Epithelial cell of esophagus (primary cell): ENCODE measurements at regions not wholly inside any gene's neighbourhood (a gene's known extent, or its start where the extent isn't known, plus 50 kb on each side); places are given as distances from the start of the nearest gene placed in this dataset.

Source experiments
- DNase-seq: peaks from one replicate; pipeline ENCODE4 v3.0.0; 2010; ENCODE audit warnings: low read depth
- H3K4me3 ChIP-seq: 2 replicates; pipeline ENCODE4 v1.5.1; 2011; ENCODE audit warnings: mild to moderate bottlenecking, low read length, control low read depth
- TF ChIP-seq, protein P1 (sequence below): IDR thresholded peaks from 2 replicates; pipeline ENCODE4 v1.5.1; 2011; ENCODE audit warnings: low read depth, mild to moderate bottlenecking, low read length, control low read depth, inconsistent platforms; ENCODE audit not compliant: insufficient read depth; ENCODE audit errors: missing control alignments

DNA sequence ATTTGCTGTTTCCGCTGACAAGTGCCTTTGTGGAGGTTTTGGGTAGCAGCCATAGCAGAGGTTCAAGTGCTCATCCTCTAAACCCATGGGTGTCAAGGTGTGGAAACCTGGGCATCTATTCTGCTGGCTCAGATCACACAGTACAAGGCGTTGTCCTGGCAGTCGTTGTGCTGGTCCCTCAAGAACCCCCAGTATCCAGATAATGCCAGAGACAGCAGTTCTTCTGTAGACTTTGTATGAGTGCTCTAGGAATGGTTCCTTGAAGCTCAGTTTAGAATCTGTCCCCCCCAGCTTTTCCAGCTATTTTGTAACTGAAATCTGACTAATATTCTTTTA is 655.7 kb upstream of the MAP3K7 start:
- no peak for DNase-seq
- TF ChIP-seq, protein P1, sequence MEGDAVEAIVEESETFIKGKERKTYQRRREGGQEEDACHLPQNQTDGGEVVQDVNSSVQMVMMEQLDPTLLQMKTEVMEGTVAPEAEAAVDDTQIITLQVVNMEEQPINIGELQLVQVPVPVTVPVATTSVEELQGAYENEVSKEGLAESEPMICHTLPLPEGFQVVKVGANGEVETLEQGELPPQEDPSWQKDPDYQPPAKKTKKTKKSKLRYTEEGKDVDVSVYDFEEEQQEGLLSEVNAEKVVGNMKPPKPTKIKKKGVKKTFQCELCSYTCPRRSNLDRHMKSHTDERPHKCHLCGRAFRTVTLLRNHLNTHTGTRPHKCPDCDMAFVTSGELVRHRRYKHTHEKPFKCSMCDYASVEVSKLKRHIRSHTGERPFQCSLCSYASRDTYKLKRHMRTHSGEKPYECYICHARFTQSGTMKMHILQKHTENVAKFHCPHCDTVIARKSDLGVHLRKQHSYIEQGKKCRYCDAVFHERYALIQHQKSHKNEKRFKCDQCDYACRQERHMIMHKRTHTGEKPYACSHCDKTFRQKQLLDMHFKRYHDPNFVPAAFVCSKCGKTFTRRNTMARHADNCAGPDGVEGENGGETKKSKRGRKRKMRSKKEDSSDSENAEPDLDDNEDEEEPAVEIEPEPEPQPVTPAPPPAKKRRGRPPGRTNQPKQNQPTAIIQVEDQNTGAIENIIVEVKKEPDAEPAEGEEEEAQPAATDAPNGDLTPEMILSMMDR, result no peak
- no peak overlapping the region for H3K4me3 ChIP-seq

DNA sequence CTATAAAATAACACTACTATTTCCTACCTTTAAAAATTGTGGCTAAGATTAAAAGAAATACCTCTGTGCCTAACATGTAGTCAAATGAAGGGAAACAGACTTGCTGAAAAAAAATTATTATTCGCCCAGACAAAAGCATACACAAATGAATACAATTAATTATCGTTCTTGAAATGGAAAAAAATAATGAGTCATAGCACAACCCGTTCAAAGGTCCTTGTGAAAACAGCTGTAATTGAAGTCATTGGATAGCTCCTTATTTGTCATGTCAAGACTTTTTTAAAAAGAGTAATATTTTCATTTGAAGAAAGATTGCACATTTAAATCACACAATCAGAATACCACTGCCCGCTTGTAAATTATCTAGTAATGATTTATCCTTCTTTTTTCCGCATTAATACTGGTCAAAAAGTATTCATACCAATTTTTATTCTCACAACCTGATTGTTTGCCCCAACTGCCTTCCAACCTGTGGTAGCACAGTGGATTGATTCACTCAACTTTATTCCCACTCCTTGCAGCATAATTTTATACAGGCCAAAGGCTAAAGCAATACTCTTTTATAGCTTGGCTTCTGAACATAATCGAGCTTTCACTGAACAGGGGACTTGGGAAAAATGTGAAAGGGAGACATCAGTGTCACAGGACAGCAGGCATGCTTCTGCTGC is 655.2 kb upstream of the MAP3K7 start:
- TF ChIP-seq, protein P1, result no peak
- DNase-seq, result no peak
- H3K4me3 ChIP-seq, result no peak overlapping the region

DNA sequence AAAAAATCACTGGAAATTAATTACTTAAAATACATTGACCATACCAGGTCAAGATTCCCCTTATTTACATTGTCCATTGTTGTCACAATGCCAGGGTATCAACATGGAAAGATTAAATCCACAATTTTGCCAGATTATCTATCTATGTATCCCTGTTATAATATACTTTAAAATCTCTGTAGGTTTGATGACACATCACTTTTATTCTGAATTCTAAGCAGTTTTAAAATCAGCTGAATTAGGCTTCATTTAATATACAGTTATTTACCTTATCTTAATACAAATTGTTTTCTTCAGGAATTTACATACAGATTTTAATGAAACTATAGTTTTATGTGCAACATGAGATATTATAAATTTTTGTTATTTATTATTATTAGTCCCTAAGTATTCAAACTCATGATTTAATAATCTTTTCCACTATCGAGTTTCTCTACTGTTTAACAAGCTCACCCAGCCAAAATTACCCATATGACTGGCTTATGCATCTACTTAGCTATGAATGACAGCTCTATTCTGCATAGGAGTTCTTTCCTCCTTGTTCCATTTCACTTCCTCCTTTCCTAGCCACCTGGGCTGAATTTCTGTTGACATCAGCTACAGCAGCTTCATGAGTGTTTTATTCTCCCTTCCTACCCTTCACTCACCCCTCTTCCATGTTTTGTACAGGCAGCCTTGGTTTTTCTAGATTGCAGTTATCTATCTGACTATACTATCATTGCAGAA is 654.2 kb upstream of the MAP3K7 start:
- no peak for DNase-seq
- no peak overlapping the region for H3K4me3 ChIP-seq
- TF ChIP-seq, protein P1, result no peak

DNA sequence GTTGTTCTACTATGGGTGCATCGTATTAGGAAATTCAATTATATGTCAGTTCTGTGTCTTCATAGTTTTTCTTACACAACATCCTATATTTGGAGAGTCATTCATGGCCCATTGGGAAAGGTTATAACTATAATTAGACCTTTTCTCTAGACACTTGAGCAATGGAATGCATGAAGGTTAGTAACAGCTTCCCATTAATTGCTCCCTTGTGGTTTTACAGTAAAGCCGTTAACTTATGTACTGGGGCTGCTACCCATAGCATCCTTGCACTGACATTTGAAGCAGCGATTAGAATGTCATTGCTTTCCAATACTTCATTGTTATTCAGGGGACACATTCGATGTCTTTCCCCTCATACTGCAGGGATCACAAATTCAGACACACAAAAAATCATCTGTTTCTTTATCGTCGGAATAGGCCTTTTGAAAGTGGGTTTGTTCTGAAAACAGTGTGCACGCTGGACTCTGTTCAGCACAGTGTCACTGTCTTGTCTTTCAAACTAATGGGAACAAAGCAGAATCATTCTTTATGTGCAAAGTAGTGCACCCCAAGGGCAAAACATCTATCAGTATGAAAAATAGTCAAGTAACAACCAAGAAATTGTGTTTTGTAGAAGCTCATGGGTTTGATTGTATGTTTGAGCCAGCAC is 634.3 kb upstream of the MAP3K7 start:
- DNase-seq, result no peak
- TF ChIP-seq, protein P1, result no peak
- H3K4me3 ChIP-seq, result no peak overlapping the region

DNA sequence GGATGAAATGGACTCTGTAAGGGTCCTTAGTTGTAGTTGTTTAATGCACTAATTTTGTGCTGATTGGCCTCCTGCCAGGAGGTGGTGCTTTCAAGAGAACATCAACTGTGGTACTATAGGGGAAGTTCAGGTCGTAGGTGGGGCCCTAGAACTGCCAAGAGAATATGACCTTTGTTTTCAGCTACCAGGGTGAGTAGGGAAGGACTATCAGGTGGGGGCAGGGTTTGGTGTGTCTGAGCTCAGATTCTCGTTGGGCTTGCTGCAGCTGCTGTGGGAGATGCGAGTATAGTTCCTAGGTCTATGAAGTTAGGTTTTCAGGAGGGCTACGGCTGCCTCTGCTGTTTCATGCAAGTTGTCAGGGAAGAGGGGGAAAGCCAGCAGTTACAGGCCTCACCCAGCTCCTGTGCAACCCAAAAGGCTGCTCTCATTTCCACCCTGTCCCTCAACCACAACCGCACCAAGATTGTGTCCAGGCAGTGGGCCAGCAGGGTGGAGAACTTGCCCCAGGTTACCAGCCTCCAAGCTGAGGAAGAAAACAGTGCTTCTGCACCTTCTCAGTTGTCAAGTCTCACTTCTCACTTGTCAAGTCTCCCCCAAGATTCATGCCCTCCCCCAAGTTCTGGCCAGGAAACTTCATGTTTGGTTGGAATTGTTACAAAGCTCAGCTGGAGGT is 626.5 kb upstream of the MAP3K7 start:
- DNase-seq, result no peak
- TF ChIP-seq, protein P1, result no peak
- H3K4me3 ChIP-seq, result no peak overlapping the region

DNA sequence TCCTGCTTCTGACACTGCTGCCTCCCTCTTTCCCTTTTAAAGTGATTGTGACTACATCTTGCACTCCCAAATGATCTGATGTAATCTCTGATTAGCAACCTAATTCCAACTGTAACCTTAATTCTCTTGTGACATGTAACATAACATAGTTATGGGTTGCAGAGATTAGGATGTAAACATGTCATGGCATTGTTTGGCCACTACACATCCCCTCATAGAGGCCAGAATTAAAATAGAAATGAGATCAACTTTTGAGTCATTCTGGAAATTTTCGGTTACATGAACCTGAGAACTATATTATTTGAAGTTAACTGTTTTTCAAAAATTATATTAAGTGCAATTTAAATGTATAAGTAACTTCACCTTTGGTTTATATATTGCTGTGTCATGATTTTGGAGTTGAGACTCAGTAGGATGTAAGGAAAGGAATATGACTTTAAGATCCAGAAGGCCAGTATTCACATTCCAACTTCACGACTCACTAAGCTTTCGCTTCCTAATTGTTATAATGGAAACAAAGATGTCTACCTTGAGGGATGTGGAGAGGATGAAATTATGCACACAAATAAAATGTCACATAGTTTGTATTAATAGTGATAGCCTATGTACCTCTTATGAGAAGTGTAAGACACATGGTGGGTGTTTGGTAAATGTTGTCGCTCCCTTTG is 611.9 kb upstream of the MAP3K7 start:
- peak; percentile 8 for DNase-seq
- TF ChIP-seq, protein P1, result no peak
- H3K4me3 ChIP-seq, result no peak overlapping the region
